MM.1S (cell line): ENCODE measurements at regions not wholly inside any gene's neighbourhood (a gene's known extent, or its start where the extent isn't known, plus 50 kb on each side); places are given as distances from the start of the nearest gene placed in this dataset.

Experiments
- DNase-seq: peaks from one replicate; pipeline ENCODE4 v3.0.0-alpha.2; 2015
- H2AFZ ChIP-seq: fragments of 300-600 bp; sonication (generic); 2 replicates; pipeline ENCODE4 v1.6.0; 2016; ENCODE audit warnings: antibody characterized with exemption, low read length
- H3F3A ChIP-seq: fragments of 300-600 bp; sonication (generic); 2 replicates; pipeline ENCODE4 v1.6.1; 2016; ENCODE audit warnings: mild to moderate bottlenecking, antibody characterized with exemption, low read length, moderate library complexity, mixed read lengths; ENCODE audit not compliant: insufficient read depth
- H3K27ac ChIP-seq: fragments of 300-600 bp; sonication (generic); 2 replicates; pipeline ENCODE4 v1.5.1; 2016; ENCODE audit warnings: mild to moderate bottlenecking, low read length
- H3K27me3 ChIP-seq: fragments of 300-600 bp; sonication (generic); replicated peaks from 2 replicates; pipeline ENCODE4 v1.6.0; 2016; ENCODE audit warnings: low read length; ENCODE audit not compliant: insufficient read depth
- H3K36me3 ChIP-seq: fragments of 300-600 bp; sonication (generic); replicated peaks from 2 replicates; pipeline ENCODE4 v1.6.1; 2016; ENCODE audit warnings: mild to moderate bottlenecking, low read length, mixed read lengths; ENCODE audit not compliant: insufficient read depth
- H3K4me1 ChIP-seq: fragments of 300-600 bp; sonication (generic); 2 replicates; pipeline ENCODE4 v1.6.1; 2016; ENCODE audit warnings: low read length, mixed read lengths
- H3K4me2 ChIP-seq: fragments of 300-600 bp; sonication (generic); 2 replicates; pipeline ENCODE4 v1.6.0; 2016; ENCODE audit warnings: low read depth, low read length
- H3K4me3 ChIP-seq: fragments of 300-600 bp; sonication (generic); 2 replicates; pipeline ENCODE4 v1.5.1; 2016; ENCODE audit warnings: low read length, mixed read lengths
- H3K79me2 ChIP-seq: fragments of 300-600 bp; sonication (generic); 2 replicates; pipeline ENCODE4 v1.6.1; 2016; ENCODE audit warnings: mixed run types, low read length, mixed read lengths
- H3K9ac ChIP-seq: fragments of 300-600 bp; sonication (generic); 2 replicates; pipeline ENCODE4 v1.6.1; 2016; ENCODE audit warnings: low read length, mixed read lengths
- H3K9me2 ChIP-seq: fragments of 300-600 bp; sonication (generic); replicated peaks from 2 replicates; pipeline ENCODE4 v1.6.1; 2016; ENCODE audit warnings: mild to moderate bottlenecking, low read length, mixed read lengths; ENCODE audit not compliant: insufficient read depth
- H3K9me3 ChIP-seq: fragments of 300-600 bp; sonication (generic); replicated peaks from 2 replicates; pipeline ENCODE4 v1.6.1; 2016; ENCODE audit warnings: mild to moderate bottlenecking, low read length, mixed read lengths; ENCODE audit not compliant: insufficient read depth
- H4K20me1 ChIP-seq: fragments of 300-600 bp; sonication (generic); 2 replicates; pipeline ENCODE4 v1.6.1; 2016; ENCODE audit warnings: mild to moderate bottlenecking, low read length, moderate library complexity, mixed read lengths; ENCODE audit not compliant: insufficient read depth
- CTCF ChIP-seq: fragments of 300-600 bp; sonication (generic); IDR thresholded peaks from 2 replicates; pipeline ENCODE4 v1.5.1; 2016; ENCODE audit warnings: antibody characterized with exemption, low read length, mixed read lengths
- EZH2 ChIP-seq: fragments of 300-600 bp; sonication (generic); optimal IDR thresholded peaks from 2 replicates; pipeline ENCODE3; 2017; ENCODE audit warnings: low read depth, mild to moderate bottlenecking, antibody characterized with exemption, low read length, mixed read lengths
- EZH2phosphoT487 ChIP-seq: fragments of 300-600 bp; sonication (generic); IDR thresholded peaks from 2 replicates; pipeline ENCODE4 v1.6.1; 2018; ENCODE audit warnings: antibody characterized with exemption, low read length

DNA sequence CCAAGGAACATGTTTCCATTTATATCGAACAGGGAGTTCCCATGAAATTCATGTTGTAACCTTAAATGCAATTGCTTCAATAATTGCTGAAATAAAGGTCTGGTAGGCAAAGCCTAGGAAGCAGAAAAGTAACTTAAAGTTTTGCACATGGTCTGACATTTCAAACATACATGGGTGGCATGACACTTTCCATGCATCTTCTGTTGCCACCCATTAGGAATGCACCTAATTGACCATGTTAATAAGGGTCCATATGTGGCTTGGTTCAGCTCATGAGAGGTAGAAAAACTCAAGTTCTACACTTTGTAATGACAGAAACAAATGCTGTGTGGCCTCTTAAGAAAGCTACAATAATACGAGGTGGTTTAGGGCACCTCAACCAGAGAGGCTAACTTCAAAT is 72.0 kb upstream of the GORAB start:
- no peak for DNase-seq
- no peak overlapping the region for H3K4me2 ChIP-seq
- H2AFZ ChIP-seq, result no peak overlapping the region
- H3K9ac ChIP-seq, result no peak overlapping the region
- H4K20me1 ChIP-seq, result no peaks in the 10 kb centered on the region
- no peak for TF ChIP-seq EZH2
- no peak for TF ChIP-seq EZH2phosphoT487
- no peak for TF ChIP-seq CTCF
- H3K4me3 ChIP-seq, result no peak overlapping the region
- no peaks in the 10 kb centered on the region for H3K27me3 ChIP-seq
- H3K9me3 ChIP-seq, result no peaks in the 10 kb centered on the region
- H3K79me2 ChIP-seq, result no peaks in the 10 kb centered on the region
- no peaks in the 10 kb centered on the region for H3K9me2 ChIP-seq
- no peaks in the 10 kb centered on the region for H3F3A ChIP-seq
- no peak overlapping the region for H3K27ac ChIP-seq
- no peaks in the 10 kb centered on the region for H3K36me3 ChIP-seq
- no peaks in the 10 kb centered on the region for H3K4me1 ChIP-seq

DNA sequence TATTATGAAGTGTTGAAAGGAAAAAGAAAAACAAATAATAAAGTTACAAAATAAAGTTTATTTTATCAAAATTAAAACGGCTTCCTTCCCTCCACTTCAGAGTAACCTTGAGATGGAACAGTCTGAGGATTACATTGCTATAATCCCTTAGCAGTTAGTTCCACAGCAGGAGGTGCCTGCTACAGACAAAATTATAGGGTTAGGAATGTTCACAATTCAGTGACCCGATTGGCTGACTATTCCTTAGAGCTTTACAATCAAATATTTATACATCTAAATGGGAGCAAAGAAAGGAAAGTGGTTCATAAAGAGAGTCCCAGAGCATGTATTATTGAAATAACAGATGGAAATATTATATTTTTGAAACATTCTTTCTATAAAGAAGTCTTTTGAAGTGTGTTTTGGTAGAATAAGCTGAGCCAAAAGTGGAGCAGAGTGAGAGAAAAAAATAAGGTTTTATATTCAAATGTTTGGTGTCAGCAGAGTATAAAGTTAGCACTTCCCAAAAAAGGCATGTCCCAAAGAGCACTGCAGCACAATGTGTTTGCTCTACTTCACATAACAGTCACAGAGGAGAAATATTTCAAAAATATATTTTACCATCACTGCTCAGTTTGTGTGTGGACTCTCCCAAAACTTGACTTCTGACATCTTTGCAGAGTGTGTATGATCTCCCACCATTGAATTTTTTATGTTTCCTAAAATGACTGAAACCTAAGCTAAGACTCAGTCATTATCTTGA is 71.4 kb upstream of the GORAB start:
- no peak overlapping the region for H2AFZ ChIP-seq
- H3K9me2 ChIP-seq, result no peaks in the 10 kb centered on the region
- H3F3A ChIP-seq, result no peaks in the 10 kb centered on the region
- TF ChIP-seq EZH2 (no peak), CTCF (no peak), EZH2phosphoT487 (no peak)
- no peak overlapping the region for H3K4me2 ChIP-seq
- no peak for DNase-seq
- H3K4me1 ChIP-seq, result no peaks in the 10 kb centered on the region
- H3K27me3 ChIP-seq, result no peaks in the 10 kb centered on the region
- no peak overlapping the region for H3K9ac ChIP-seq
- H3K36me3 ChIP-seq, result no peaks in the 10 kb centered on the region
- H4K20me1 ChIP-seq, result no peaks in the 10 kb centered on the region
- no peak overlapping the region for H3K4me3 ChIP-seq
- no peaks in the 10 kb centered on the region for H3K79me2 ChIP-seq
- H3K27ac ChIP-seq, result no peak overlapping the region
- H3K9me3 ChIP-seq, result no peaks in the 10 kb centered on the region

DNA sequence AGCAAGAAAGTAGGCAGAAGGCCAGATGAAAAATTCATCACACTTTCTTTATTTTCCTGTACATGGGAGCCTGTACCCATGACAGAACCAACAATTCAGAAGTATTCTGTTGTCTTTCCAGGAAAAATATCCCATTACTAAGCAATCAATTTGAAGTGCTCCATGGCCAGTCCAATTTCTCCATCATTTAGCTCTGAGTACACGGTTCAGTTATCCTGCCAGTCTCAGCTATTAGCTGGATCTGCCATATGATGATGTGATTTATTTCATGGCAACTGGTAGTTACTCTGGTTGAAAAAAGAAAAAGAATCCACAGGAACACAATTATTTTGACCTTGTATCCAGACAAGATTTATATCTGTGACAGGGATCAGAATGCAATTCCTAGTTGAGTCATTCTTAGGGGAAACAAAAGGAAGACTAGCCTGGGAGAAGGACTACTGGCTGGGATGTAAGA is 70.6 kb upstream of the GORAB start:
- Histone ChIP-seq H3K36me3 (no peaks in the 10 kb centered on the region), H3K4me1 (no peaks in the 10 kb centered on the region), H3K9ac (no peak overlapping the region), H3F3A (no peaks in the 10 kb centered on the region), H3K9me3 (no peaks in the 10 kb centered on the region), H3K4me2 (no peak overlapping the region), H3K79me2 (no peaks in the 10 kb centered on the region), H3K27me3 (no peaks in the 10 kb centered on the region), H2AFZ (no peak overlapping the region), H4K20me1 (no peaks in the 10 kb centered on the region), H3K9me2 (no peaks in the 10 kb centered on the region), H3K27ac (no peak overlapping the region), H3K4me3 (no peak overlapping the region)
- no peak for DNase-seq
- TF ChIP-seq EZH2, result no peak
- TF ChIP-seq CTCF, result no peak
- TF ChIP-seq EZH2phosphoT487, result no peak
